PFSK-1 (cell line): ENCODE measurements at regions not wholly inside any gene's neighbourhood (a gene's known extent, or its start where the extent isn't known, plus 50 kb on each side); places are given as distances from the start of the nearest gene placed in this dataset.

Source experiments
- FOXP2 ChIP-seq: optimal IDR thresholded peaks from 2 replicates; pipeline ENCODE3; 2011; ENCODE audit warnings: borderline replicate concordance, control low read depth, inconsistent platforms; ENCODE audit not compliant: insufficient read depth; ENCODE audit errors: extremely low read length, extremely low read depth
- POLR2AphosphoS5 ChIP-seq: IDR thresholded peaks from 2 replicates; pipeline ENCODE4 v1.6.1; 2012; ENCODE audit warnings: low read depth, mild to moderate bottlenecking, control low read depth, low read length, moderate library complexity
- REST ChIP-seq, 2 experiments: IDR thresholded peaks; 2 replicates each; pipeline versions ENCODE4 v1.6.1 to v1.8.0; 2011 to 2012; ENCODE audit warnings: low read depth in 2 of 2, low read length in 2 of 2, control low read depth in 1 of 2, inconsistent platforms in 1 of 2, mild to moderate bottlenecking in 1 of 2, moderate library complexity in 1 of 2; ENCODE audit not compliant: insufficient read depth in 1 of 2
- SIN3A ChIP-seq: IDR thresholded peaks from 2 replicates; pipeline ENCODE4 v1.6.1; 2012; ENCODE audit warnings: mild to moderate bottlenecking, low read length, moderate library complexity, borderline replicate concordance; ENCODE audit not compliant: insufficient read depth
- TAF1 ChIP-seq: IDR thresholded peaks from 2 replicates; pipeline ENCODE4 v1.6.1; 2012; ENCODE audit warnings: low read length, control low read depth, borderline replicate concordance; ENCODE audit not compliant: insufficient read depth

GRCh38 chr13:66077132-66077689, 1152.9 kb downstream of the PCDH9 start:
- TF ChIP-seq REST (IDR thresholded peaks at IDR 0.05; ENCODE audit: insufficient read depth in 1 of 2, low read depth in 2 of 2, low read length in 2 of 2) (no peak), POLR2AphosphoS5 (no peak), SIN3A (no peak), FOXP2 (no peak), TAF1 (no peak)

- TF ChIP-seq TAF1 (no peak), REST (IDR thresholded peaks at IDR 0.05; ENCODE audit: insufficient read depth in 1 of 2, low read depth in 2 of 2, low read length in 2 of 2) (no peak), FOXP2 (no peak), POLR2AphosphoS5 (no peak), SIN3A (no peak)
Observed at GRCh38 chr13:66076417-66076816, 1153.7 kb downstream of the PCDH9 start.

- TF ChIP-seq SIN3A (no peak), TAF1 (no peak), POLR2AphosphoS5 (no peak), REST (IDR thresholded peaks at IDR 0.05; ENCODE audit: insufficient read depth in 1 of 2, low read depth in 2 of 2, low read length in 2 of 2) (no peak), FOXP2 (no peak)
Observed at GRCh38 chr13:66074018-66074615, 1156.0 kb downstream of the PCDH9 start.

GRCh38 chr13:66071608-66072007, 1158.5 kb downstream of the PCDH9 start:
- TF ChIP-seq POLR2AphosphoS5: no peak

GRCh38 chr13:66071029-66071428, 1159.1 kb downstream of the PCDH9 start:
- TF ChIP-seq REST (IDR thresholded peaks at IDR 0.05; ENCODE audit: insufficient read depth in 1 of 2, low read depth in 2 of 2, low read length in 2 of 2) (no peak), FOXP2 (no peak), TAF1 (no peak), SIN3A (no peak), POLR2AphosphoS5 (no peak)
